Spleen (tissue), 11 donors: ENCODE measurements at regions not wholly inside any gene's neighbourhood (a gene's known extent, or its start where the extent isn't known, plus 50 kb on each side); places are given as distances from the start of the nearest gene placed in this dataset.
"Not testable (repeated sequence)": the region's sequence is repeated elsewhere in the genome, so short reads cannot be mapped to it uniquely, and the experiment has no call there.

Source experiments
- DNase-seq: peaks from one replicate; pipeline ENCODE4 v3.0.0-alpha.2; 2020
- H3K27ac ChIP-seq, 8 donors: fragments of 200-600 bp; sonication (generic) in 7 of 8; 1 replicate in 4 of 8; 2 replicates in 4 of 8; pipeline versions ENCODE4 v1.5.0 to v1.8.0; 2016 to 2021; ENCODE audit warnings: inconsistent platforms in 4 of 8, mild to moderate bottlenecking in 4 of 8, moderate library complexity in 1 of 8
- H3K27me3 ChIP-seq, 7 donors: fragments of 200-600 bp; sonication (generic) in 6 of 7; replicated peaks in 1 of 7; 1 replicate in 4 of 7; 2 replicates in 3 of 7; pipeline versions ENCODE4 v1.5.0 to v1.8.0; 2016 to 2021; ENCODE audit warnings: inconsistent platforms in 3 of 7, mild to moderate bottlenecking in 1 of 7
- H3K36me3 ChIP-seq, 6 donors: fragments of 200-600 bp; sonication (generic) in 5 of 6; 1 replicate in 4 of 6; 2 replicates in 2 of 6; pipeline versions ENCODE4 v1.5.0 to v1.8.0; 2016 to 2021; ENCODE audit warnings: inconsistent platforms in 2 of 6
- H3K4me1 ChIP-seq, 6 donors: fragments of 200-600 bp; sonication (generic) in 5 of 6; 1 replicate in 3 of 6; 2 replicates in 3 of 6; pipeline versions ENCODE4 v1.5.0 to v1.8.0; 2016 to 2021; ENCODE audit warnings: inconsistent platforms in 3 of 6
- H3K4me3 ChIP-seq, 8 donors: fragments of 200-600 bp; sonication (generic) in 7 of 8; 1 replicate in 4 of 8; 2 replicates in 4 of 8; pipeline versions ENCODE4 v1.5.0 to v1.8.0; 2016 to 2021; ENCODE audit warnings: inconsistent platforms in 4 of 8, mild to moderate bottlenecking in 4 of 8, moderate library complexity in 2 of 8
- H3K9me3 ChIP-seq, 8 donors: fragments of 200-600 bp; sonication (generic) in 7 of 8; 1 replicate in 4 of 8; 2 replicates in 4 of 8; pipeline versions ENCODE4 v1.5.0 to v1.8.0; 2016 to 2021; ENCODE audit warnings: inconsistent platforms in 4 of 8
- CTCF ChIP-seq, 11 experiments: fragments of 200-600 bp in 7 of 11; fragments of 450-650 bp in 4 of 11; sonication (generic) in 4 of 11; IDR thresholded peaks in 8 of 11; conservative IDR thresholded peaks in 3 of 11; 1 replicate in 7 of 11; 2 replicates in 4 of 11; pipeline versions ENCODE4 v1.4.0 to v1.8.0; 2016 to 2021; ENCODE audit warnings: antibody characterized with exemption in 11 of 11, inconsistent platforms in 4 of 11, mild to moderate bottlenecking in 1 of 11
- POLR2A ChIP-seq, 3 donors: fragments of 450-650 bp; IDR thresholded peaks; one replicate each; pipeline ENCODE4 v1.5.1; 2017; ENCODE audit warnings: antibody characterized with exemption in 3 of 3, mild to moderate bottlenecking in 1 of 3
- POLR2AphosphoS5 ChIP-seq, 3 donors: sonication (generic); formaldehyde crosslinking; IDR thresholded peaks; one replicate each; pipeline ENCODE4 v1.5.1; 2017; ENCODE audit warnings: antibody characterized with exemption in 3 of 3
- WGBS, 5 donors: extraction: QIAGEN DNeasy Blood & Tissue Kit in 3 of 5; methylation state at CpG; one replicate each; pipeline versions ENCODE4 v1.1.5 to v1.1.7; 2013 to 2018; 5-methylcytosine and 5-hydroxymethylcytosine counted together
- intact Hi-C: fragments of 100-400 bp; cut with DNase I; formaldehyde crosslinking; loops from one replicate; pipeline ENCODE4 v1.15.0; 2023; ENCODE audit warnings: low total_unique reads
- donor health status: healthy with polysubstance abuse.
- donor health status: DM: no; HTN: no; CAD: no; lungs with moderate emphysema.
- donor health status: DM: no; HTN: no; CAD: no.
- donor health status: Bipolar disorder and iron deficiency.
- donor health status: healthy.
- donor health status: DM: no; HTN: no; CAD: no.
- donor health status: DM: yes; HTN: yes; CAD: no.

- DNase-seq = no peak
- peaks cover 0 to 3% (median 0%) of the 10 kb centered on the region in 7 donors for H3K27me3 ChIP-seq
- peaks cover 0 to 23% (median 13%) of the 10 kb centered on the region in 6 donors for H3K4me1 ChIP-seq
- H3K9me3 ChIP-seq = no peaks in the 10 kb centered on the region
- intact Hi-C loops = no loop called here
- TF ChIP-seq POLR2AphosphoS5 (IDR thresholded peaks at IDR 0.05) (no peak), CTCF (IDR thresholded peaks at IDR 0.05 in 8 of 11, conservative IDR thresholded peaks at IDR 0.05 in 3 of 11) (no peak), POLR2A (IDR thresholded peaks at IDR 0.05) (no peak)
- no peak overlapping the region for H3K4me3 ChIP-seq
- 72 to 88% (median 84%) methylated on average over 11 to 12 of the region's 12 CpGs for WGBS, 5 donors
- H3K36me3 ChIP-seq = no peaks in the 10 kb centered on the region
- H3K27ac ChIP-seq = no peak overlapping the region
Measured at GRCh38 chr22:22697377-22698117, 53.1 kb downstream of the GGTLC2 start.

DNA sequence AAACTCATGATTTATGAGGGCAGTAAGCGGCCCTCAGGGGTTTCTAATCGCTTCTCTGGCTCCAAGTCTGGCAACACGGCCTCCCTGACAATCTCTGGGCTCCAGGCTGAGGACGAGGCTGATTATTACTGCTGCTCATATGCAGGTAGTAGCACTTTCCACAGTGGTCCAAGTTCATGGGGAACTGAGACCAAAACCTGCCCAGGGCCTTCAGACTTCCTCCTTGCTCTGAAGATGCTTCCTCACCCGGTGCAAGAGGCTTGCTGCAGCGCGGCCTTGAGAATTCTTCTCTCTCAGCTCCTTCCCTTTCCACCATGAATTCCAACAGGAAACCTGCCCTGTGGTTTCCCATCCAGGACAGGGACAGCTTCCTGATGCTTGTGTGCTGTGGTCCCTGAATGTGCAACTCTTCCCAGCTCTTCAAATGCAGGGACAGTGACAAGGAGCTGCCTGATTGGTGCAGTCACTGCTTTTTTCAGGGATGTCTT lies 53.9 kb downstream of the GGTLC2 start:
- no peak overlapping the region for H3K4me3 ChIP-seq
- H3K27ac ChIP-seq = no peak overlapping the region
- DNase-seq = no peak
- intact Hi-C loops = no loop called here
- peaks cover 0 to 15% (median 6%) of the 10 kb centered on the region in 6 donors for H3K4me1 ChIP-seq
- H3K36me3 ChIP-seq = no peaks in the 10 kb centered on the region
- peaks cover 0 to 3% (median 0%) of the 10 kb centered on the region in 7 donors for H3K27me3 ChIP-seq
- 46 to 65% (median 60%) methylated on average over 7 of the region's 7 CpGs for WGBS, 5 donors
- TF ChIP-seq CTCF (IDR thresholded peaks at IDR 0.05 in 8 of 11, conservative IDR thresholded peaks at IDR 0.05 in 3 of 11) = no peak
- no peak for TF ChIP-seq POLR2A (IDR thresholded peaks at IDR 0.05)
- no peak for TF ChIP-seq POLR2AphosphoS5 (IDR thresholded peaks at IDR 0.05)
- no peaks in the 10 kb centered on the region for H3K9me3 ChIP-seq

DNA sequence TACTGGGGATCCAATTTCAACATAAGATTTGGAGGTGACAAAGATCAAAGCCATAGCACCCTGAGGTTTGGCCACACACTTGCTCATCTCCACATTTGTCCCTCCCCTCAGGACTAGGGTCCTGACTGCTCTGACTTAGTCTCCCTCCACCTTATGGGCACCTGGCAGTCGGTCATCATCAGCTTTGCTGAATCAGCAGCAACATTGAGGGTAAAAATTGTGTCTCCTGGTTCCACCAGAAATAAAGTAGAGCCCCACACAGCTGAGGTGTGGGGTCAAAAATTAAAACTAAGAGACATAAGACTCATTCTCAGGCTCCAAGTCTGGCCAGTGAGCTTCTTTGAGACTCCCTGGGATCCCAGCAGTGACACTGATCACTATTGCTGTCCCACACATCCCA lies 56.2 kb downstream of the GGTLC2 start:
- H3K36me3 ChIP-seq = no peaks in the 10 kb centered on the region
- TF ChIP-seq POLR2AphosphoS5 (IDR thresholded peaks at IDR 0.05) (no peak), CTCF (IDR thresholded peaks at IDR 0.05 in 8 of 11, conservative IDR thresholded peaks at IDR 0.05 in 3 of 11) (no peak), POLR2A (IDR thresholded peaks at IDR 0.05) (no peak)
- no peak for DNase-seq
- peaks cover 0 to 3% (median 0%) of the 10 kb centered on the region in 7 donors for H3K27me3 ChIP-seq
- intact Hi-C loops = no loop called here
- peaks cover 0 to 9% (median 4%) of the 10 kb centered on the region in 6 donors for H3K4me1 ChIP-seq
- 73 to 92% (median 81%) methylated on average over 1 of the region's 1 CpG for WGBS, 5 donors
- H3K27ac ChIP-seq = no peak overlapping the region
- no peak overlapping the region for H3K4me3 ChIP-seq
- no peaks in the 10 kb centered on the region for H3K9me3 ChIP-seq

GRCh38 chr22:22701557-22701956 lies 57.1 kb downstream of the GGTLC2 start:
- H3K27me3 ChIP-seq, H3K9me3 ChIP-seq, H3K4me1 ChIP-seq, H3K36me3 ChIP-seq, intact Hi-C loops, H3K27ac ChIP-seq, H3K4me3 ChIP-seq, DNase-seq: not testable (repeated sequence)
